Breast epithelium (tissue), 4 donors: ENCODE measurements at regions not wholly inside any gene's neighbourhood (a gene's known extent, or its start where the extent isn't known, plus 50 kb on each side); places are given as distances from the start of the nearest gene placed in this dataset.
"Not testable (repeated sequence)": the region's sequence is repeated elsewhere in the genome, so short reads cannot be mapped to it uniquely, and the experiment has no call there.

Source experiments
- DNase-seq, 2 donors: peaks; one replicate each; pipeline ENCODE4 v3.0.0-alpha.2; 2019; ENCODE audit warnings: low spot score in 2 of 2
- H3K27ac ChIP-seq, 2 donors: fragments of 200-600 bp; sonication (generic) in 1 of 2; one replicate each; pipeline ENCODE4 v1.5.1; 2016 to 2019; ENCODE audit warnings: mild to moderate bottlenecking in 1 of 2
- H3K27me3 ChIP-seq, 2 donors: fragments of 200-600 bp; sonication (generic) in 1 of 2; one replicate each; pipeline versions ENCODE4 v1.5.1 to v1.6.0; 2017 to 2019; ENCODE audit warnings: control low read depth in 1 of 2, mild to moderate bottlenecking in 1 of 2
- H3K36me3 ChIP-seq: fragments of 200-600 bp; one replicate; pipeline ENCODE4 v1.5.1; 2019
- H3K4me1 ChIP-seq, 2 donors: fragments of 200-600 bp; sonication (generic); one replicate each; pipeline ENCODE4 v1.5.1; 2016 to 2019; ENCODE audit warnings: control low read depth in 1 of 2
- H3K4me3 ChIP-seq, 3 donors: fragments of 200-600 bp; sonication (generic); 1 replicate in 2 of 3; 2 replicates in 1 of 3; pipeline ENCODE4 v1.5.1; 2016 to 2019; ENCODE audit warnings: mild to moderate bottlenecking in 3 of 3, moderate library complexity in 2 of 3
- H3K9me3 ChIP-seq, 2 donors: fragments of 200-600 bp; sonication (generic) in 1 of 2; one replicate each; pipeline ENCODE4 v1.5.1; 2016 to 2019; ENCODE audit warnings: control low read depth in 1 of 2
- CTCF ChIP-seq, 3 donors: fragments of 450-650 bp; IDR thresholded peaks; one replicate each; pipeline ENCODE4 v1.5.1; 2016 to 2017; ENCODE audit warnings: antibody characterized with exemption in 3 of 3, mild to moderate bottlenecking in 3 of 3, moderate library complexity in 3 of 3
- POLR2A ChIP-seq: fragments of 450-650 bp; IDR thresholded peaks from one replicate; pipeline ENCODE4 v1.6.1; 2016; ENCODE audit warnings: antibody characterized with exemption, mild to moderate bottlenecking, moderate library complexity
- POLR2AphosphoS5 ChIP-seq, 3 donors: sonication (generic); formaldehyde crosslinking; IDR thresholded peaks; one replicate each; pipeline ENCODE4 v1.6.1; 2017; ENCODE audit warnings: antibody characterized with exemption in 3 of 3
- intact Hi-C: fragments of 100-400 bp; cut with DNase I; formaldehyde crosslinking; loops from one replicate; pipeline ENCODE4 v1.15.1; 2023; ENCODE audit warnings: low total_unique reads

- Histone ChIP-seq H3K4me1 (no peaks in the 10 kb centered on the region), H3K27me3 (no peaks in the 10 kb centered on the region), H3K27ac (no peak overlapping the region), H3K9me3 (no peaks in the 10 kb centered on the region), H3K4me3 (no peak overlapping the region), H3K36me3 (no peaks in the 10 kb centered on the region)
- DNase-seq, result no peak
- TF ChIP-seq POLR2A, result no peak
- TF ChIP-seq POLR2AphosphoS5 (IDR thresholded peaks at IDR 0.05), result no peak
- no peak for TF ChIP-seq CTCF (IDR thresholded peaks at IDR 0.05)
- intact Hi-C loops, result no loop called here
Measured at GRCh38 chr4:55028196-55028595, 97.2 kb downstream of the KDR start.

- no peaks in the 10 kb centered on the region for H3K4me1 ChIP-seq
- TF ChIP-seq POLR2AphosphoS5 (IDR thresholded peaks at IDR 0.05), result no peak
- no peak for TF ChIP-seq POLR2A
- TF ChIP-seq CTCF (IDR thresholded peaks at IDR 0.05), result no peak
Measured at GRCh38 chr4:55027596-55027995, 97.8 kb downstream of the KDR start.

GRCh38 chr4:55025456-55025855 lies 99.9 kb downstream of the KDR start:
- H3K27me3 ChIP-seq, H3K36me3 ChIP-seq, H3K4me3 ChIP-seq, H3K27ac ChIP-seq, H3K4me1 ChIP-seq, H3K9me3 ChIP-seq, intact Hi-C loops: not testable (repeated sequence)
- peak in 1 of 2 donors; percentile 30 for DNase-seq

More at GRCh38 chr4:55027596-55027995, 97.8 kb downstream of the KDR start:
- no peaks in the 10 kb centered on the region for H3K27me3 ChIP-seq
- H3K9me3 ChIP-seq, result no peaks in the 10 kb centered on the region
- DNase-seq, result no peak
- intact Hi-C loops, result no loop called here
- no peak overlapping the region for H3K27ac ChIP-seq
- no peak overlapping the region for H3K4me3 ChIP-seq
- H3K36me3 ChIP-seq, result no peaks in the 10 kb centered on the region

GRCh38 chr4:55023030-55023429 lies 102.4 kb downstream of the KDR start:
- Histone ChIP-seq H3K27ac (no peak overlapping the region), H3K4me1 (no peaks in the 10 kb centered on the region), H3K36me3 (no peaks in the 10 kb centered on the region), H3K9me3 (no peaks in the 10 kb centered on the region), H3K4me3 (no peak overlapping the region), H3K27me3 (no peaks in the 10 kb centered on the region)
- TF ChIP-seq POLR2A, result no peak
- no peak for TF ChIP-seq POLR2AphosphoS5 (IDR thresholded peaks at IDR 0.05)
- TF ChIP-seq CTCF (IDR thresholded peaks at IDR 0.05), result no peak
- intact Hi-C loops, result no loop called here
- DNase-seq, result no peak

- no peak overlapping the region for H3K27ac ChIP-seq
- TF ChIP-seq POLR2AphosphoS5 (IDR thresholded peaks at IDR 0.05), result no peak
- no peak for TF ChIP-seq CTCF (IDR thresholded peaks at IDR 0.05)
- TF ChIP-seq POLR2A, result no peak
- no peak overlapping the region for H3K4me3 ChIP-seq
- DNase-seq, result no peak
- H3K27me3 ChIP-seq, result no peaks in the 10 kb centered on the region
- H3K9me3 ChIP-seq, result no peaks in the 10 kb centered on the region
- intact Hi-C loops, result no loop called here
- no peaks in the 10 kb centered on the region for H3K36me3 ChIP-seq
- H3K4me1 ChIP-seq, result no peaks in the 10 kb centered on the region
Measured at GRCh38 chr4:55021214-55021613, 104.2 kb downstream of the KDR start.

GRCh38 chr4:55020131-55020530 lies 105.3 kb downstream of the KDR start:
- H3K4me3 ChIP-seq, result no peak overlapping the region
- intact Hi-C loops, result no loop called here
- H3K9me3 ChIP-seq, result no peaks in the 10 kb centered on the region
- TF ChIP-seq CTCF (IDR thresholded peaks at IDR 0.05), result no peak
- peak in 1 of 3 donors; percentile 20 for TF ChIP-seq POLR2AphosphoS5 (IDR thresholded peaks at IDR 0.05)
- TF ChIP-seq POLR2A, result no peak
- no peaks in the 10 kb centered on the region for H3K27me3 ChIP-seq
- no peaks in the 10 kb centered on the region for H3K36me3 ChIP-seq
- H3K4me1 ChIP-seq, result no peaks in the 10 kb centered on the region
- DNase-seq, result peak in 1 of 2 donors; percentile 17
- H3K27ac ChIP-seq, result no peak overlapping the region
